Stomach (tissue), 4 donors: ENCODE measurements at regions not wholly inside any gene's neighbourhood (a gene's known extent, or its start where the extent isn't known, plus 50 kb on each side); places are given as distances from the start of the nearest gene placed in this dataset.

Source experiments
- POLR2AphosphoS5 ChIP-seq, 3 donors: sonication (generic); formaldehyde crosslinking; IDR thresholded peaks; one replicate each; pipeline ENCODE4 v1.6.1; 2016; ENCODE audit warnings: antibody characterized with exemption in 3 of 3
- TF ChIP-seq, protein P1 (sequence below), 7 experiments: fragments of 450-650 bp in 4 of 7; fragments of 200-600 bp in 3 of 7; sonication (generic) in 3 of 7; IDR thresholded peaks; one replicate each; pipeline ENCODE4 v1.5.1; 2016 to 2019; ENCODE audit warnings: antibody characterized with exemption in 7 of 7, control low read depth in 2 of 7, mild to moderate bottlenecking in 1 of 7

DNA sequence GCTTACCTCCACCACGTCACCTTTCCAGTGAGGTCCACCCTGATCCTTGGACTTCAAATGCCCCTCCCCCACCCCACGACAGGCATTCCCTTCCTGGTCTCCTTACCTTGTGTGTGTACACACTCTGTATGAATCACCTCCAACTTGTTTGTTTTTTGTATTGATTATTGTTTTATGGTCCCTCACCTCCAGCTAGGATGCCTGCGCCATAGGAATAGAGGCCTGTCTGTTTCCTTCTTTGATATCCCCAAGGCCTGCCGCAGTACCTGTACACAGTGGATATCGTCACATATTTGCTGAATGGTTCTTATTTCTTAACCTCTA, 219.6 kb upstream of the POU3F1 start:
- TF ChIP-seq, protein P1, sequence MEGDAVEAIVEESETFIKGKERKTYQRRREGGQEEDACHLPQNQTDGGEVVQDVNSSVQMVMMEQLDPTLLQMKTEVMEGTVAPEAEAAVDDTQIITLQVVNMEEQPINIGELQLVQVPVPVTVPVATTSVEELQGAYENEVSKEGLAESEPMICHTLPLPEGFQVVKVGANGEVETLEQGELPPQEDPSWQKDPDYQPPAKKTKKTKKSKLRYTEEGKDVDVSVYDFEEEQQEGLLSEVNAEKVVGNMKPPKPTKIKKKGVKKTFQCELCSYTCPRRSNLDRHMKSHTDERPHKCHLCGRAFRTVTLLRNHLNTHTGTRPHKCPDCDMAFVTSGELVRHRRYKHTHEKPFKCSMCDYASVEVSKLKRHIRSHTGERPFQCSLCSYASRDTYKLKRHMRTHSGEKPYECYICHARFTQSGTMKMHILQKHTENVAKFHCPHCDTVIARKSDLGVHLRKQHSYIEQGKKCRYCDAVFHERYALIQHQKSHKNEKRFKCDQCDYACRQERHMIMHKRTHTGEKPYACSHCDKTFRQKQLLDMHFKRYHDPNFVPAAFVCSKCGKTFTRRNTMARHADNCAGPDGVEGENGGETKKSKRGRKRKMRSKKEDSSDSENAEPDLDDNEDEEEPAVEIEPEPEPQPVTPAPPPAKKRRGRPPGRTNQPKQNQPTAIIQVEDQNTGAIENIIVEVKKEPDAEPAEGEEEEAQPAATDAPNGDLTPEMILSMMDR (IDR thresholded peaks at IDR 0.05): no peak
- TF ChIP-seq POLR2AphosphoS5 (IDR thresholded peaks at IDR 0.05): no peak
